Lower lobe of right lung (tissue), 2 donors: ENCODE measurements at regions not wholly inside any gene's neighbourhood (a gene's known extent, or its start where the extent isn't known, plus 50 kb on each side); places are given as distances from the start of the nearest gene placed in this dataset.

ENCODE experiments used
- ATAC-seq, 2 donors: fragments of 200-7000 bp; cut with Tn5 transposase; one replicate each; pipeline ENCODE4 v1.9.1; 2020 to 2022; ENCODE audit warnings: mild to moderate bottlenecking in 2 of 2, moderate library complexity in 2 of 2
- DNase-seq: peaks from one replicate; pipeline ENCODE4 v3.0.0-alpha.2; 2020
- H3K27ac ChIP-seq: fragments of 200-600 bp; one replicate; pipeline ENCODE4 v1.8.0; 2022
- H3K27me3 ChIP-seq: fragments of 200-600 bp; one replicate; pipeline ENCODE4 v1.8.0; 2022; ENCODE audit warnings: low read depth
- H3K36me3 ChIP-seq: fragments of 200-600 bp; one replicate; pipeline ENCODE4 v1.8.0; 2022; ENCODE audit warnings: mild to moderate bottlenecking
- H3K4me1 ChIP-seq: fragments of 200-600 bp; one replicate; pipeline ENCODE4 v1.8.0; 2022
- H3K4me3 ChIP-seq: fragments of 200-600 bp; one replicate; pipeline ENCODE4 v1.8.0; 2022; ENCODE audit warnings: mild to moderate bottlenecking
- H3K9me3 ChIP-seq: fragments of 200-600 bp; one replicate; pipeline ENCODE4 v1.8.0; 2022
- intact Hi-C: fragments of 100-400 bp; cut with DNase I; formaldehyde crosslinking; loops from one replicate; pipeline ENCODE4 v1.11.0; 2022
- TF ChIP-seq, protein P1 (sequence below): fragments of 200-600 bp; IDR thresholded peaks from one replicate; pipeline ENCODE4 v1.8.0; 2022; ENCODE audit warnings: antibody characterized with exemption, mild to moderate bottlenecking
- donor health status: DM: no; HTN: yes; CAD: no; lungs with severe emphysema.

DNA sequence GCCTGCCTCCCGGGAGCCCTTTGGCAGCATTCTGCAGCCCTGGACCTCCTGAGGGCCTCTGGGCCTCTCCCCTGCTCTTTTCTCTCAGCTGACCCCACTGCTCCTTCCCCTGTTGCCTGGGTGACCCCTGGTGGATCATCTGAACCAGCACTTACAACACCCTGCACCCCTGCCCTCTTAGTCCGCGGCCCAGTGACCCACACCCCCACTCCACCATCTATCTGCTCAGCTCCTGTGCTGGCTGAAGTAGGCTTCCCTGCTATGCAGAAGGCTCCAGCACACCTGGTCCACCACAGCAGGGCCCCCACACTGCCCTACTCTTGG lies 74.0 kb downstream of the DMRTA2 start:
- Histone ChIP-seq H3K9me3 (peaks cover 4% of the 10 kb centered on the region), H3K36me3 (no peaks in the 10 kb centered on the region), H3K27me3 (peaks cover 4% of the 10 kb centered on the region), H3K27ac (no peak overlapping the region), H3K4me3 (no peak overlapping the region), H3K4me1 (no peaks in the 10 kb centered on the region)
- intact Hi-C loops, result no loop called here
- TF ChIP-seq, protein P1, sequence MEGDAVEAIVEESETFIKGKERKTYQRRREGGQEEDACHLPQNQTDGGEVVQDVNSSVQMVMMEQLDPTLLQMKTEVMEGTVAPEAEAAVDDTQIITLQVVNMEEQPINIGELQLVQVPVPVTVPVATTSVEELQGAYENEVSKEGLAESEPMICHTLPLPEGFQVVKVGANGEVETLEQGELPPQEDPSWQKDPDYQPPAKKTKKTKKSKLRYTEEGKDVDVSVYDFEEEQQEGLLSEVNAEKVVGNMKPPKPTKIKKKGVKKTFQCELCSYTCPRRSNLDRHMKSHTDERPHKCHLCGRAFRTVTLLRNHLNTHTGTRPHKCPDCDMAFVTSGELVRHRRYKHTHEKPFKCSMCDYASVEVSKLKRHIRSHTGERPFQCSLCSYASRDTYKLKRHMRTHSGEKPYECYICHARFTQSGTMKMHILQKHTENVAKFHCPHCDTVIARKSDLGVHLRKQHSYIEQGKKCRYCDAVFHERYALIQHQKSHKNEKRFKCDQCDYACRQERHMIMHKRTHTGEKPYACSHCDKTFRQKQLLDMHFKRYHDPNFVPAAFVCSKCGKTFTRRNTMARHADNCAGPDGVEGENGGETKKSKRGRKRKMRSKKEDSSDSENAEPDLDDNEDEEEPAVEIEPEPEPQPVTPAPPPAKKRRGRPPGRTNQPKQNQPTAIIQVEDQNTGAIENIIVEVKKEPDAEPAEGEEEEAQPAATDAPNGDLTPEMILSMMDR, result no peak
- ATAC-seq, result peak in 1 of 2 donors; percentile 29
- no peak for DNase-seq

DNA sequence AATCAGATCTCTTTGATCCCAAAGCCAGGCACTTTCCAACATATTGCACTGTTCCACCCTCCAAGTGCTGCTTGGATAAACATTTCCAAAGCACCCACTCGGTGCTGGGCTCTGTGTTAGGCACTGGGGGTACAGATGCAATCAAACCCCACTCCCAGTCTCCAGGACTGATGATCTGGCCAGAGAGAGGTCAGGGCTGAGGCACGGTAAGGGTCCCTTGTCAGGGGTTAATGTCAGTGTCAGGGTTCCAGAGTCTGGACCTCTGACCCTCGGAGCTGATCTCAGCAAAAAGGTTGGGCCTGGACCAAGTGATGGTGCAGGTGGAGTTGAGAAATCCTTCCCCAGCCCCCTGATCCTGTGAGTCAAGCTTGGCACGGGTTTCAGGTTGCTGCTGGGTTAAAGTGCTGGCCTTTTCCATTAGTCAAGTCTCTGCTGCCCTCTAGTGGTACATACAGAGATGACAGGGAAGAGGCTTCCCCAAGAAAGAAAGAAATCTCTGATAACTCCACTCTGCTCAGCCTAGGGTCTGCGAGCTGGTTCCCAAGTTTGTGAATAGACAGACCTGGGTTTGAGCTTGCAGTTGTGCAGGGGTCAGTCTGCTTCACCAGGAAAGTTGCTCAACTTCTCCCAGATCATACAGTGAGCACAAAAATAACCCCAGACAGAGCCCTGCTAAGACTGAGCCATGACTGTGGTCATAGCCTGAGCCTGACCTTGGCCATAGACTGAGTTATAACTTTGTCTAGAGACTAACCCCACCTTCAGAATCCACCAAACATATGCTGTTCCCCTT lies 74.6 kb downstream of the DMRTA2 start:
- H3K27me3 ChIP-seq, result peaks cover 10% of the 10 kb centered on the region
- H3K4me1 ChIP-seq, result no peaks in the 10 kb centered on the region
- no peak overlapping the region for H3K4me3 ChIP-seq
- intact Hi-C loops, result no loop called here
- TF ChIP-seq, protein P1, result peak; percentile 86
- ATAC-seq, result peak; percentile 78 to 81
- H3K36me3 ChIP-seq, result no peaks in the 10 kb centered on the region
- DNase-seq, result no peak
- H3K9me3 ChIP-seq, result peaks cover 4% of the 10 kb centered on the region
- no peak overlapping the region for H3K27ac ChIP-seq

DNA sequence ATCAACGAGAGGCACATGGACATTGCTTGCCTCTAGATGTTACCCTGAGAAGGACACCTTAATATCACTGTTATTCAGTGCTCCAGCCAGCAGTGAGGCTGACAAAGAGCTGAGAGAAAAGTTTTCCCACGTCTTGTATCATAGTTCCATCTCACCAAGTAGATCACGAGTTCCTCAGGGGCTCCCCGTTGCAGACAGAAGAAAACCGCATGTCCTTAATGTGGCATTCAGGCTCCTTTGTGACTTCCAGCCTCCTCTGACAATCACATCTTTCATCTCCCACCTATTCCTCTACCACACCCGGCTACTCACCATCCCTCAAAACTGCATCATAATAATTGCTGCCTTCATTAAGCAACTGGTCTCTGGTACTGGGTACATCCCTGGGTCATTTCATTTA lies 75.3 kb downstream of the DMRTA2 start:
- Histone ChIP-seq H3K4me3 (no peak overlapping the region), H3K4me1 (no peaks in the 10 kb centered on the region), H3K27me3 (peaks cover 11% of the 10 kb centered on the region), H3K36me3 (no peaks in the 10 kb centered on the region), H3K27ac (no peak overlapping the region), H3K9me3 (peaks cover 4% of the 10 kb centered on the region)
- no peak for DNase-seq
- TF ChIP-seq, protein P1, result no peak
- intact Hi-C loops, result no loop called here
- ATAC-seq, result no peak

DNA sequence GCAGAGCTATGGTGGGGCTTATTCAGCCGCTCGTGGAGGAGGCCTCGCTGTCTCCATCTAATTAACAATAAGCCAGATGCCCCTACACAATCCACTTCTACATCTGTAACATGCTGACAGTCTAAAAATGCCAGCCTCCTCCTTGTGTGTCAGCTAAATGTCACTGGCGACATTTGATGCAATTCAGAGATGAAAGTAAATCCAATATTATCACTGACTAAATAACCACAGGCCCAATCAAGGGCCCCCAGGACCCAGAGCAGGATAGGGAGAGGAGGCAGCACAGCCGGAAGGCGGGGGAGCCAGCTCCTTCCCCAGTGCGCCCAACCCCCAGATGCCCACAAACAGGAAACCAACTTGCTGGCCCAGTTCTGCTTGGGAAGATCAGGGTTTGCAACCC lies 76.6 kb downstream of the DMRTA2 start:
- DNase-seq (no peak), ATAC-seq (no peak)
- intact Hi-C loops, result no loop called here
- no peak overlapping the region for H3K4me3 ChIP-seq
- TF ChIP-seq, protein P1, result no peak
- H3K27ac ChIP-seq, result no peak overlapping the region
- no peaks in the 10 kb centered on the region for H3K4me1 ChIP-seq
- H3K27me3 ChIP-seq, result peaks cover 15% of the 10 kb centered on the region
- H3K36me3 ChIP-seq, result no peaks in the 10 kb centered on the region
- H3K9me3 ChIP-seq, result peaks cover 4% of the 10 kb centered on the region

DNA sequence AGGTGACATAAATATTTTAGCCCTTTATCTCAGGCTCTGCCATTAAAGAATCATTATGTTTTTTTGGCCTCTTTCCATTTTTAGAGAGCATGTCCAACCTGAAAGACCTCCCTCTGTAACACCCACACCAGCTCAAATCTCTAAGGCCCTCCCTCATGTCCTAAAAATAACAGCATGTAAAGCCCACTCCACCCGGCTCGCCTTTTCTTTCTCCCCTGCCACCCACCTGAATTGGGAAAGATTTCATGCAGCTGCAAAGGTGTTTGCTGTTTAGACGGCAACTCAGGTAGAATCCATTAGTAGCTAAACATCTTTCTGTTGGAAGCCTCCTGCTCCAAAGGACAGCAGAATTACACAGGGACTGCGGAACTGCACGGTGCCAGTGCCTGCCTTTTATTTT lies 79.9 kb downstream of the DMRTA2 start:
- TF ChIP-seq, protein P1, result no peak
- H3K4me1 ChIP-seq, result no peaks in the 10 kb centered on the region
- DNase-seq, result no peak
- H3K36me3 ChIP-seq, result no peaks in the 10 kb centered on the region
- no peak overlapping the region for H3K27ac ChIP-seq
- peaks cover 22% of the 10 kb centered on the region for H3K27me3 ChIP-seq
- H3K4me3 ChIP-seq, result no peak overlapping the region
- intact Hi-C loops, result no loop called here
- H3K9me3 ChIP-seq, result peaks cover 4% of the 10 kb centered on the region
- no peak for ATAC-seq
